Esophagus squamous epithelium (tissue), 4 donors: ENCODE measurements at regions not wholly inside any gene's neighbourhood (a gene's known extent, or its start where the extent isn't known, plus 50 kb on each side); places are given as distances from the start of the nearest gene placed in this dataset.

Source experiments
- CTCF ChIP-seq, 6 experiments: fragments of 450-650 bp in 4 of 6; fragments of 200-600 bp in 2 of 6; sonication (generic) in 2 of 6; IDR thresholded peaks; one replicate each; pipeline ENCODE4 v1.5.1; 2016 to 2019; ENCODE audit warnings: antibody characterized with exemption in 6 of 6, mild to moderate bottlenecking in 4 of 6, moderate library complexity in 4 of 6
- POLR2A ChIP-seq, 4 donors: fragments of 450-650 bp; IDR thresholded peaks; one replicate each; pipeline ENCODE4 v1.6.1; 2017; ENCODE audit warnings: antibody characterized with exemption in 4 of 4, mild to moderate bottlenecking in 4 of 4, moderate library complexity in 3 of 4

- TF ChIP-seq POLR2A (IDR thresholded peaks at IDR 0.05) (no peak), CTCF (IDR thresholded peaks at IDR 0.05) (no peak)
These were observed 2535.1 kb downstream of the ARAP2 start for GRCh38 chr4:33709247-33709646.
